HEK293T (cell line): ENCODE measurements at regions not wholly inside any gene's neighbourhood (a gene's known extent, or its start where the extent isn't known, plus 50 kb on each side); places are given as distances from the start of the nearest gene placed in this dataset.
"Not testable (repeated sequence)": the region's sequence is repeated elsewhere in the genome, so short reads cannot be mapped to it uniquely, and the experiment has no call there.

ENCODE experiments used
- CTCF ChIA-PET: fragments of 350-600 bp; formaldehyde crosslinking; extraction: SDS; loops from one replicate; lab custom pipeline; 2021; ENCODE audit warnings: antibody characterized with exemption, inconsistent platforms; lab: Yijun Ruan, JAX
- POLR2A ChIA-PET: fragments of 350-600 bp; formaldehyde crosslinking; extraction: SDS; loops from one replicate; lab custom pipeline; 2020; ENCODE audit warnings: antibody characterized with exemption, inconsistent platforms; lab: Yijun Ruan, JAX
- DNase-seq: peaks from one replicate; pipeline ENCODE4 v3.0.0; 2012; ENCODE audit warnings: mixed read lengths; ENCODE audit errors: extremely low spot score
- ARNT ChIP-seq: fragments of 450-650 bp; IDR thresholded peaks from 2 replicates; pipeline ENCODE4 v1.6.1; 2017; ENCODE audit warnings: mild to moderate bottlenecking
- BHLHE40 ChIP-seq: fragments of 450-650 bp; IDR thresholded peaks from 2 replicates; pipeline ENCODE4 v1.6.1; 2016; ENCODE audit warnings: mild to moderate bottlenecking, moderate library complexity, borderline replicate concordance
- CTBP1 ChIP-seq: fragments of 450-650 bp; IDR thresholded peaks from 2 replicates; pipeline ENCODE4 v1.6.1; 2016; ENCODE audit warnings: borderline replicate concordance
- ELF4 ChIP-seq: fragments of 450-650 bp; IDR thresholded peaks from 2 replicates; pipeline ENCODE4 v1.6.1; 2017; ENCODE audit warnings: antibody characterized with exemption
- FOXA1 ChIP-seq: fragments of 450-650 bp; IDR thresholded peaks from 2 replicates; pipeline ENCODE4 v1.6.1; 2016; ENCODE audit warnings: mild to moderate bottlenecking
- FOXK2 ChIP-seq: fragments of 450-650 bp; IDR thresholded peaks from 2 replicates; pipeline ENCODE4 v1.6.1; 2016; ENCODE audit warnings: mild to moderate bottlenecking
- FOXM1 ChIP-seq: fragments of 450-650 bp; IDR thresholded peaks from 2 replicates; pipeline ENCODE4 v1.6.1; 2017; ENCODE audit warnings: mild to moderate bottlenecking, borderline replicate concordance
- HDGF ChIP-seq: fragments of 450-650 bp; IDR thresholded peaks from 2 replicates; pipeline ENCODE4 v1.6.1; 2017; ENCODE audit warnings: antibody characterized with exemption, borderline replicate concordance
- L3MBTL2 ChIP-seq: fragments of 450-650 bp; conservative IDR thresholded peaks from 2 replicates; pipeline ENCODE4 v1.6.1; 2016; ENCODE audit warnings: mild to moderate bottlenecking
- LEF1 ChIP-seq: fragments of 450-650 bp; IDR thresholded peaks from 2 replicates; pipeline ENCODE4 v1.6.1; 2017; ENCODE audit warnings: mild to moderate bottlenecking, borderline replicate concordance
- NFRKB ChIP-seq: fragments of 450-650 bp; IDR thresholded peaks from 2 replicates; pipeline ENCODE4 v1.6.1; 2016; ENCODE audit warnings: mild to moderate bottlenecking, moderate library complexity
- SP1 ChIP-seq: fragments of 450-650 bp; IDR thresholded peaks from 2 replicates; pipeline ENCODE4 v1.6.1; 2017
- SUZ12 ChIP-seq: fragments of 450-650 bp; IDR thresholded peaks from 2 replicates; pipeline ENCODE4 v1.6.1; 2016; ENCODE audit warnings: mild to moderate bottlenecking
- TARDBP ChIP-seq: fragments of 450-650 bp; IDR thresholded peaks from 2 replicates; pipeline ENCODE4 v1.6.1; 2016
- ZNF384 ChIP-seq: fragments of 450-650 bp; IDR thresholded peaks from 2 replicates; pipeline ENCODE4 v1.6.1; 2016
- TF ChIP-seq, protein P1 (sequence below): fragments of 450-650 bp; IDR thresholded peaks from 2 replicates; pipeline ENCODE4 v1.6.1; 2016

DNA sequence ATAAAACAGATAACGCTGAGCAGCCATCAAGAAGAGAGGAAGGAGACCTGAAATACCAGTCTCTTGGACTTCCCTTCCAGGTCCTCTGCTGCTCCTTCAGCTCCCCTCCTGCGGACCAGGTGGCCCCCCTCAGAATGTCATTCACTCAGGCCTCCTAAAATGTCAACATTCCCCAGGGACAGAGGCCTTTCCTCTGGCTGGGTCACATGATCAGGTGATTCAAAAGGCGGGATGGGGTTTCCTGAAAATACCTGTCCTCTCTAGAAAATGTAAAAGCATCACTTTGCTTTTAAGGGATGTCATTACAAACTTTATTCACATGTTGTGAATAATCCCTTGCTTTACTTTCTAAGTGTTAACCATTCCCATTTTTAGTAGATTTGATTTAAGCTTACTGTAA lies 311.1 kb downstream of the INHBA start:
- POLR2A ChIA-PET, result no interaction called here
- no peak for DNase-seq
- TF ChIP-seq L3MBTL2, result no peak
- no peak for TF ChIP-seq ZNF384
- TF ChIP-seq TARDBP, result no peak
- TF ChIP-seq FOXM1, result no peak
- no peak for TF ChIP-seq SUZ12
- TF ChIP-seq LEF1, result no peak
- TF ChIP-seq NFRKB, result no peak
- CTCF ChIA-PET, result no interaction called here

DNA sequence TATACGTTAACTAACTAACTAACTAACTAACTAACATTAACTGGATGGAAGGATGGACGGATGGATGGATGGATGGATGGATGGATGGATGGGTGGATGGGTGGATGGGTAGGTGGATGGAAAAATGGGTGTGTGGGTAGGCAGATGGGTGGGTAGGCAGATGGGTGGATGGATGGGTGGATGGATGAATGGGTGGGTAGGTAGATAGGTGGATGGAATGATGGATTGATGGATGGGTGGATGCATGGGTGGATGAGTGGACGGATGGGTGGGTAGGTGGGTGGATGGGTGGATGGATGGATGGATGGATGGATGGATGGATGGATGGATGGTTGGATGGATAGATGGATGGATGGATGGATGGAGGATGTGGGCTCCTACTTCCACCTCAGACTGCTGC lies 314.0 kb downstream of the INHBA start:
- CTCF ChIA-PET, POLR2A ChIA-PET, DNase-seq: not testable (repeated sequence)

DNA sequence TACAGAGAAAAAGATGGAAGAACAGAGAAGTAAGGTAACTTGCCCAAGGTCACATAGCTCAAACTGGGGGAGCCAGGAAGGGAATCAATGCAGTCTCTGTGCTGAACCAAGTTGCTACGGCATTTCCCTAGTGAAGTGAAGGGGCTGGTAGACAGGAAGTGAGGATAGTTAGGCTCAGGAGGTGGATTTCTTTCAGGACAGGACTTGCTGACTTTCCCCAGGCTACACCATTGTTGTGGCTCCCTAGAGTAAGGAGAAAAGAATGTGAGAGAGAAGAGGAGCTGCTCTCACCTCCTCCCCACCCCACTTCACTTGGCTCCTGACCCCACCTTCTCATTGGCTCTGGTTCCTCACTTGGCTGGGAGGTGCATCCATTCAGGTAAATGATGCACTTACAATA lies 316.9 kb downstream of the INHBA start:
- ChIA-PET CTCF (no interaction called here), POLR2A (no interaction called here)
- TF ChIP-seq BHLHE40, result no peak
- TF ChIP-seq, protein P1, sequence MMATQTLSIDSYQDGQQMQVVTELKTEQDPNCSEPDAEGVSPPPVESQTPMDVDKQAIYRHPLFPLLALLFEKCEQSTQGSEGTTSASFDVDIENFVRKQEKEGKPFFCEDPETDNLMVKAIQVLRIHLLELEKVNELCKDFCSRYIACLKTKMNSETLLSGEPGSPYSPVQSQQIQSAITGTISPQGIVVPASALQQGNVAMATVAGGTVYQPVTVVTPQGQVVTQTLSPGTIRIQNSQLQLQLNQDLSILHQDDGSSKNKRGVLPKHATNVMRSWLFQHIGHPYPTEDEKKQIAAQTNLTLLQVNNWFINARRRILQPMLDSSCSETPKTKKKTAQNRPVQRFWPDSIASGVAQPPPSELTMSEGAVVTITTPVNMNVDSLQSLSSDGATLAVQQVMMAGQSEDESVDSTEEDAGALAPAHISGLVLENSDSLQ, result no peak
- no peak for TF ChIP-seq CTBP1
- TF ChIP-seq ELF4, result no peak
- TF ChIP-seq ARNT, result no peak
- no peak for TF ChIP-seq FOXK2
- TF ChIP-seq TARDBP, result no peak
- TF ChIP-seq LEF1, result no peak
- TF ChIP-seq SUZ12, result no peak
- no peak for TF ChIP-seq SP1
- no peak for DNase-seq

DNA sequence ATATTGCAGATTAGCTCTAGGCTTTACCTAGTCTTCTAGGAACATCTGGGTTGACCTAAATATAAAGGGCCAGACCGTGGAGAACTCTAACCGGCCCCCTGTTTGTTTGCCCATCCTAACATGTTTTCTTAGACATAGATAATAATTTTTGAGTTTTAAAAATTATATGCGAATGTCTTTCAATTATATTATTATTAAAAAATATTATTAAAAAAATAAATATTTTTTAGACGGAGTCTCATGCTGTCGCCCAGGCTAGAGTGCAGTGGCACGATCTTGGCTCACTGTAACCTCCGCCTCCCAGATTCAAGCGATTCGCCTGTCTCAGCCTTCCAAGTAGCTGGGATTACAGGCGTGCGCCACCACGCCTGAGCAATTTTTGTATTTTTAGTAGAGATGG lies 318.5 kb downstream of the INHBA start:
- ChIA-PET CTCF (no interaction called here), POLR2A (no interaction called here)
- TF ChIP-seq HDGF (no peak), SP1 (no peak), LEF1 (no peak), BHLHE40 (no peak), FOXA1 (no peak), ARNT (no peak)
- no peak for DNase-seq

DNA sequence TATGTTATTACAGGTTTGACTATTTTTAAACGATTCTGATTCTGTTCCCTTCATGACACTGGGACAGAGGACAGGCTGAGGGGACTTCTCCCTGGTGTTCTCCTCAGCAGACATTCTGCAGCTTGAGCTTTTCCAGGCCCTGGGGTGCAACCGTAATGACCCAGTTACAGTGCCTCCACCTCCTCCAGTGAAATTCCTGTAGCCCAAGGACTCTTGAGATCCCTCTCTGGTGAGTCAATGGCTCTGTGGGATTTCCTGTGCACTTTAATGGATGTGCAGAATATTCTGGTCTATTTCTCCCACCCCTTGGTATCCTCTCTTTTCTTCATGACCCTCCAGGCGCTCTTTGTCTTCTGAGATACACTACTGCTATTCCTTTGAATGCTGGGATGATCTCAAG lies 319.3 kb downstream of the INHBA start:
- CTCF ChIA-PET, result no interaction called here
- POLR2A ChIA-PET, result no interaction called here
- DNase-seq, result no peak
- TF ChIP-seq FOXA1 (no peak), ELF4 (no peak), SUZ12 (no peak), CTBP1 (no peak), HDGF (no peak), TARDBP (no peak), LEF1 (no peak), NFRKB (no peak)
- TF ChIP-seq, protein P1, result no peak

DNA sequence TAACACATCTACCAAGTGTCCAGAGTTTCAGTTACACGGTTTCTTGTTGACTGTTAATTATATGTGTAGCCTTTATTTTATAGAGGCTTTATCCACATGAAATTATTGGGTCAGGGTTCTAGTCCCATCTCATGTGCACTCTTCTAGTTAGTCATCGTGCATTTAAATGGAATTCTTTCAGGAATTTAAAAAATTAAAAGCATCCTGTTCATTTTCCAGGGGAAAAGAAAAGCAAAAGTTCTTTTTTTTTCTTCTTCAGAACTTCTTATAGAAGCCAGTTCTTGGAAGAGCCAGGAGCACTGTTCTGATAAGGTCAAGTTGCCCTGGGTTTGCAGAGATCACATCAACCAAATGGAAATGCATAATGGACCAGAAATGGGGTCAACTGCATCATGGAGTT lies 324.7 kb downstream of the INHBA start:
- CTCF ChIA-PET, result no interaction called here
- TF ChIP-seq SP1 (no peak), ELF4 (no peak), NFRKB (no peak), FOXA1 (no peak), FOXK2 (no peak), FOXM1 (no peak), ZNF384 (no peak), CTBP1 (no peak), LEF1 (no peak), TARDBP (no peak), BHLHE40 (no peak), SUZ12 (no peak)
- TF ChIP-seq, protein P1, result no peak
- POLR2A ChIA-PET, result no interaction called here
- DNase-seq, result no peak

DNA sequence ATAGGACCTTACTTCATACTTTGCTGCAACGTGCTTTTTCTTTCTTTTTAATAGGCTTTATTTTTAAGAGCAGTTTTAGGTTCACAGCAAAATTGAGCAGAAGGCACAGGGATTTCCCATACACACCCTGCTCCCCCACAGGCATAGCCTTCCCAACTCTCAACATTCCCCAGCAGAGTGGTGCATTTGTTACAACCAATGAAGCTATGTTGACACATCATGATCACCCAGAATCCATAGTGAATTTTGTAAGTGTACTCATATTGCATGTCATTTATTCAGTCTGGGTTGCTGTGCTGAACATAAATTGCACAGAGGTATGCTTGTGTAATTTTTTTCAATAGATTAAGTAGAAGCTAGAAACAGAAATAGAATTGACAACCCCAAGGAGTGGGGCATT lies 327.3 kb downstream of the INHBA start:
- no peak for DNase-seq
- CTCF ChIA-PET, result no interaction called here
- POLR2A ChIA-PET, result no interaction called here
- TF ChIP-seq L3MBTL2, result no peak
